Suprapubic skin (tissue), 4 donors: ENCODE measurements at regions not wholly inside any gene's neighbourhood (a gene's known extent, or its start where the extent isn't known, plus 50 kb on each side); places are given as distances from the start of the nearest gene placed in this dataset.

ENCODE experiments used
- DNase-seq, 2 donors: peaks; one replicate each; pipeline ENCODE4 v3.0.0-alpha.2; 2019; ENCODE audit warnings: low spot score in 2 of 2
- H3K27ac ChIP-seq: fragments of 200-600 bp; sonication (generic); one replicate; pipeline ENCODE4 v1.5.1; 2019
- H3K27me3 ChIP-seq: fragments of 200-600 bp; sonication (generic); one replicate; pipeline ENCODE4 v1.5.1; 2019
- H3K36me3 ChIP-seq: fragments of 200-600 bp; sonication (generic); one replicate; pipeline ENCODE4 v1.5.1; 2019
- H3K4me1 ChIP-seq: fragments of 200-600 bp; sonication (generic); one replicate; pipeline ENCODE4 v1.5.1; 2019
- H3K4me3 ChIP-seq: fragments of 200-600 bp; sonication (generic); one replicate; pipeline ENCODE4 v1.5.1; 2019; ENCODE audit warnings: mild to moderate bottlenecking
- H3K9me3 ChIP-seq: fragments of 200-600 bp; sonication (generic); one replicate; pipeline ENCODE4 v1.5.1; 2019
- EP300 ChIP-seq: sonication (generic); formaldehyde crosslinking; IDR thresholded peaks from one replicate; pipeline ENCODE4 v1.6.1; 2017; ENCODE audit warnings: antibody characterized with exemption
- POLR2A ChIP-seq, 2 donors: fragments of 450-650 bp; IDR thresholded peaks; one replicate each; pipeline ENCODE4 v1.6.1; 2017; ENCODE audit warnings: antibody characterized with exemption in 2 of 2, mild to moderate bottlenecking in 2 of 2, moderate library complexity in 2 of 2
- POLR2AphosphoS5 ChIP-seq, 3 donors: sonication (generic); formaldehyde crosslinking; IDR thresholded peaks; one replicate each; pipeline ENCODE4 v1.6.1; 2017; ENCODE audit warnings: antibody characterized with exemption in 3 of 3
- WGBS: methylation state at CpG from one replicate; pipeline ENCODE4 v1.1.5; 2018; 5-methylcytosine and 5-hydroxymethylcytosine counted together
- TF ChIP-seq, protein P1 (sequence below), 2 donors: fragments of 200-600 bp in 1 of 2; fragments of 450-650 bp in 1 of 2; sonication (generic) in 1 of 2; IDR thresholded peaks; one replicate each; pipeline ENCODE4 v1.5.1; 2016 to 2019; ENCODE audit warnings: antibody characterized with exemption in 2 of 2, mild to moderate bottlenecking in 1 of 2, moderate library complexity in 1 of 2

GRCh38 chr13:76414320-76414719 lies 471.9 kb downstream of the KCTD12 start:
- Histone ChIP-seq H3K27me3 (no peaks in the 10 kb centered on the region), H3K4me3 (no peak overlapping the region), H3K27ac (no peak overlapping the region), H3K4me1 (no peaks in the 10 kb centered on the region), H3K36me3 (no peaks in the 10 kb centered on the region), H3K9me3 (no peaks in the 10 kb centered on the region)
- 68% methylated on average over 2 of the region's 2 CpGs for WGBS
- no peak for TF ChIP-seq EP300
- no peak for TF ChIP-seq POLR2A (IDR thresholded peaks at IDR 0.05)
- TF ChIP-seq, protein P1, sequence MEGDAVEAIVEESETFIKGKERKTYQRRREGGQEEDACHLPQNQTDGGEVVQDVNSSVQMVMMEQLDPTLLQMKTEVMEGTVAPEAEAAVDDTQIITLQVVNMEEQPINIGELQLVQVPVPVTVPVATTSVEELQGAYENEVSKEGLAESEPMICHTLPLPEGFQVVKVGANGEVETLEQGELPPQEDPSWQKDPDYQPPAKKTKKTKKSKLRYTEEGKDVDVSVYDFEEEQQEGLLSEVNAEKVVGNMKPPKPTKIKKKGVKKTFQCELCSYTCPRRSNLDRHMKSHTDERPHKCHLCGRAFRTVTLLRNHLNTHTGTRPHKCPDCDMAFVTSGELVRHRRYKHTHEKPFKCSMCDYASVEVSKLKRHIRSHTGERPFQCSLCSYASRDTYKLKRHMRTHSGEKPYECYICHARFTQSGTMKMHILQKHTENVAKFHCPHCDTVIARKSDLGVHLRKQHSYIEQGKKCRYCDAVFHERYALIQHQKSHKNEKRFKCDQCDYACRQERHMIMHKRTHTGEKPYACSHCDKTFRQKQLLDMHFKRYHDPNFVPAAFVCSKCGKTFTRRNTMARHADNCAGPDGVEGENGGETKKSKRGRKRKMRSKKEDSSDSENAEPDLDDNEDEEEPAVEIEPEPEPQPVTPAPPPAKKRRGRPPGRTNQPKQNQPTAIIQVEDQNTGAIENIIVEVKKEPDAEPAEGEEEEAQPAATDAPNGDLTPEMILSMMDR (IDR thresholded peaks at IDR 0.05) = no peak
- TF ChIP-seq POLR2AphosphoS5 (IDR thresholded peaks at IDR 0.05) = no peak
- DNase-seq = no peak

DNA sequence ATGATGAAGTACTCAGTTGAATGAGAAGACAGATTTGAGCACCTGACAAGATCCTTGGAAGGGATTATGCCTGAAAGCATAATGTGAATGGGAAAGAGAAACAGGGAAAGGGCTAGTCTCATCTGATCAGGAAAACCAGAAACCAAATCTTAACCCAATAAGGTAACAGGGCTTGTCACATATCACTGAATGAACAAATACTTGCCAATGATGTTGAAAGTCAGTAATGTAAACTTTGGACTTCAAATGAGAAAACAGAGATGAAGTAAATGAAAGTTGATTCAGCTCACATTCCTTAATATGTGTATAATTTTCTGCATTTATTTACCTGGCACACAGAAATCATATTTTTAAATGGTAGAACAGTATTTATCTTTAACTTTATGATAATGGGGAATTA lies 480.0 kb downstream of the KCTD12 start:
- DNase-seq = no peak
- no peaks in the 10 kb centered on the region for H3K9me3 ChIP-seq
- no peaks in the 10 kb centered on the region for H3K36me3 ChIP-seq
- H3K27ac ChIP-seq = no peak overlapping the region
- no peaks in the 10 kb centered on the region for H3K27me3 ChIP-seq
- H3K4me3 ChIP-seq = no peak overlapping the region
- H3K4me1 ChIP-seq = no peaks in the 10 kb centered on the region
- TF ChIP-seq EP300 (no peak), POLR2AphosphoS5 (IDR thresholded peaks at IDR 0.05) (no peak), POLR2A (IDR thresholded peaks at IDR 0.05) (no peak)
- TF ChIP-seq, protein P1 (IDR thresholded peaks at IDR 0.05) = no peak

DNA sequence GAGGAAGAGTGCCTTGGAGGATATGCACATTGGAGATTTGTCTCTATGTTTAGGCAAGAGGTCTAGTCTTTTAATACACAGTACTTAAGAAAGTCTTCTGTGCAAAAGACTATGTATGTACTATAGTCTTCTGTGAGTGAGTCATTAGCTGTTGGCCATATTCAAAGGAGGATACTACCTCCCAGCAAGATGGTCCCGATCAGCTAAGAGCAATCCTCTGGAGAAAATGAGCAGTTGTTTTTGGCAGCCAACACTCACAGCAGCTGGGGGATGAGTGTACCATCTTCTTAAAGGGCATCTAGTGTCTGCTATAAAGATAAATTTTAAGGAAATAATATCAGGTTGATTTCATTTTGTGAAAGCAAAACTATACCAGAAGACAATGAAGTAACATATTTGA lies 487.8 kb downstream of the KCTD12 start:
- WGBS = 41% methylated on average over 1 of the region's 1 CpG
- Histone ChIP-seq H3K27me3 (no peaks in the 10 kb centered on the region), H3K4me1 (no peaks in the 10 kb centered on the region), H3K4me3 (no peak overlapping the region), H3K9me3 (no peaks in the 10 kb centered on the region), H3K27ac (no peak overlapping the region), H3K36me3 (no peaks in the 10 kb centered on the region)
- TF ChIP-seq EP300 (no peak), POLR2AphosphoS5 (IDR thresholded peaks at IDR 0.05) (no peak), POLR2A (IDR thresholded peaks at IDR 0.05) (no peak)
- TF ChIP-seq, protein P1 (IDR thresholded peaks at IDR 0.05) = no peak
- DNase-seq = no peak

- 84% methylated on average over 3 of the region's 3 CpGs for WGBS
- DNase-seq = no peak
- Histone ChIP-seq H3K4me3 (no peak overlapping the region), H3K27me3 (no peaks in the 10 kb centered on the region), H3K9me3 (no peaks in the 10 kb centered on the region), H3K27ac (no peak overlapping the region), H3K36me3 (no peaks in the 10 kb centered on the region), H3K4me1 (no peaks in the 10 kb centered on the region)
- TF ChIP-seq POLR2A (IDR thresholded peaks at IDR 0.05) = no peak
- no peak for TF ChIP-seq EP300
- TF ChIP-seq, protein P1 (IDR thresholded peaks at IDR 0.05) = no peak
- no peak for TF ChIP-seq POLR2AphosphoS5 (IDR thresholded peaks at IDR 0.05)
These were observed 488.8 kb downstream of the KCTD12 start for GRCh38 chr13:76397413-76397812.

- Histone ChIP-seq H3K4me3 (no peak overlapping the region), H3K27me3 (no peaks in the 10 kb centered on the region), H3K4me1 (peaks cover 7% of the 10 kb centered on the region), H3K36me3 (no peaks in the 10 kb centered on the region), H3K9me3 (no peaks in the 10 kb centered on the region), H3K27ac (no peak overlapping the region)
- WGBS = 66% methylated on average over 1 of the region's 1 CpG
- no peak for DNase-seq
- TF ChIP-seq, protein P1 (IDR thresholded peaks at IDR 0.05) = no peak
- TF ChIP-seq POLR2A (IDR thresholded peaks at IDR 0.05) = no peak
- TF ChIP-seq EP300 = no peak
- no peak for TF ChIP-seq POLR2AphosphoS5 (IDR thresholded peaks at IDR 0.05)
These were observed 496.9 kb downstream of the KCTD12 start for GRCh38 chr13:76389321-76389720.
